Nephron progenitor cell (in vitro differentiated cells): ENCODE measurements at regions not wholly inside any gene's neighbourhood (a gene's known extent, or its start where the extent isn't known, plus 50 kb on each side); places are given as distances from the start of the nearest gene placed in this dataset.

Experiments
- DNase-seq: peaks from one replicate; pipeline ENCODE4 v3.0.0; 2021
- H3K27ac Mint-ChIP-seq: 2 replicates; pipeline ENCODE4 v1.8.0; 2021; ENCODE audit warnings: mild to moderate bottlenecking, moderate library complexity, mixed read lengths
- H3K27me3 Mint-ChIP-seq: 2 replicates; pipeline ENCODE4 v1.8.0; 2021; ENCODE audit warnings: mild to moderate bottlenecking, low read depth, mixed read lengths; ENCODE audit not compliant: poor library complexity
- H3K36me3 Mint-ChIP-seq: 2 replicates; pipeline ENCODE4 v1.8.0; 2021; ENCODE audit warnings: low read depth, mixed read lengths
- H3K4me1 Mint-ChIP-seq: 2 replicates; pipeline ENCODE4 v1.8.0; 2021; ENCODE audit warnings: mixed read lengths
- H3K4me3 Mint-ChIP-seq: 2 replicates; pipeline ENCODE4 v1.8.0; 2021; ENCODE audit warnings: mild to moderate bottlenecking, moderate library complexity, mixed read lengths
- H3K9me3 Mint-ChIP-seq: 2 replicates; pipeline ENCODE4 v1.8.0; 2021; ENCODE audit warnings: mild to moderate bottlenecking, moderate library complexity, mixed read lengths
- TF ChIP-seq, protein P1 (sequence below): fragments of 200-600 bp; sonication (generic); IDR thresholded peaks from 2 replicates; pipeline ENCODE4 v1.5.0; 2021; ENCODE audit warnings: antibody characterized with exemption

GRCh38 chr10:61343796-61344195, 109.4 kb downstream of the TMEM26 start:
- no peaks in the 10 kb centered on the region for H3K4me1 Mint-ChIP-seq
- no peak overlapping the region for H3K27ac Mint-ChIP-seq
- H3K4me3 Mint-ChIP-seq = no peak overlapping the region
- no peaks in the 10 kb centered on the region for H3K36me3 Mint-ChIP-seq
- peaks cover 3% of the 10 kb centered on the region for H3K27me3 Mint-ChIP-seq
- no peaks in the 10 kb centered on the region for H3K9me3 Mint-ChIP-seq
- DNase-seq = no peak
- TF ChIP-seq, protein P1, sequence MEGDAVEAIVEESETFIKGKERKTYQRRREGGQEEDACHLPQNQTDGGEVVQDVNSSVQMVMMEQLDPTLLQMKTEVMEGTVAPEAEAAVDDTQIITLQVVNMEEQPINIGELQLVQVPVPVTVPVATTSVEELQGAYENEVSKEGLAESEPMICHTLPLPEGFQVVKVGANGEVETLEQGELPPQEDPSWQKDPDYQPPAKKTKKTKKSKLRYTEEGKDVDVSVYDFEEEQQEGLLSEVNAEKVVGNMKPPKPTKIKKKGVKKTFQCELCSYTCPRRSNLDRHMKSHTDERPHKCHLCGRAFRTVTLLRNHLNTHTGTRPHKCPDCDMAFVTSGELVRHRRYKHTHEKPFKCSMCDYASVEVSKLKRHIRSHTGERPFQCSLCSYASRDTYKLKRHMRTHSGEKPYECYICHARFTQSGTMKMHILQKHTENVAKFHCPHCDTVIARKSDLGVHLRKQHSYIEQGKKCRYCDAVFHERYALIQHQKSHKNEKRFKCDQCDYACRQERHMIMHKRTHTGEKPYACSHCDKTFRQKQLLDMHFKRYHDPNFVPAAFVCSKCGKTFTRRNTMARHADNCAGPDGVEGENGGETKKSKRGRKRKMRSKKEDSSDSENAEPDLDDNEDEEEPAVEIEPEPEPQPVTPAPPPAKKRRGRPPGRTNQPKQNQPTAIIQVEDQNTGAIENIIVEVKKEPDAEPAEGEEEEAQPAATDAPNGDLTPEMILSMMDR = no peak

GRCh38 chr10:61342858-61343572, 110.2 kb downstream of the TMEM26 start:
- Mint-ChIP-seq H3K27me3 (peaks cover 3% of the 10 kb centered on the region), H3K27ac (no peak overlapping the region), H3K36me3 (no peaks in the 10 kb centered on the region), H3K4me1 (no peaks in the 10 kb centered on the region), H3K9me3 (no peaks in the 10 kb centered on the region), H3K4me3 (no peak overlapping the region)
- DNase-seq = no peak
- TF ChIP-seq, protein P1 = no peak

DNA sequence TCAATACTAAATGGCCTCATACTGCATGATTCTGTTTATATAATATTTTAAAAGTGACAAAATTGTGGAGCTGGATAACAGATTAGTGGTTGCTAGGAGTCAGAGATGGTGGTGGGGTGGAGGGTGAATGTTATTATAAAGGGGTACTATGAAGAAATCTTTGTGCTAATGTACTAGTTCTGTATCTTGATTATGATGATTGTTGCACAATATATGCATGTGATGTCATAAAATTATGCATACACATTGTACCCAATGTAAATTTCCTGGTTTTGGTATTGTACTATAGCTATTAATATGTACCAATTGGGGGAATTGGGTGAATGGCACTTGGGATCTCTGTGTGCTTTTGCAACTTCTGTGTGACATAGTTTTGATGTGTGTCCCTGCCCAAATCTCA, 112.2 kb downstream of the TMEM26 start:
- Mint-ChIP-seq H3K4me1 (no peaks in the 10 kb centered on the region), H3K4me3 (no peak overlapping the region), H3K27ac (no peak overlapping the region), H3K27me3 (peaks cover 7% of the 10 kb centered on the region), H3K9me3 (no peaks in the 10 kb centered on the region), H3K36me3 (no peaks in the 10 kb centered on the region)
- TF ChIP-seq, protein P1 = no peak
- no peak for DNase-seq

- H3K4me1 Mint-ChIP-seq = no peaks in the 10 kb centered on the region
- TF ChIP-seq, protein P1 = no peak
- no peaks in the 10 kb centered on the region for H3K36me3 Mint-ChIP-seq
- peaks cover 2% of the 10 kb centered on the region for H3K9me3 Mint-ChIP-seq
- no peak overlapping the region for H3K4me3 Mint-ChIP-seq
- no peak overlapping the region for H3K27ac Mint-ChIP-seq
- no peak for DNase-seq
- H3K27me3 Mint-ChIP-seq = peaks cover 4% of the 10 kb centered on the region
Measured at GRCh38 chr10:61338146-61338545, 115.0 kb downstream of the TMEM26 start.

GRCh38 chr10:61337741-61338140, 115.4 kb downstream of the TMEM26 start:
- no peak for DNase-seq
- peaks cover 4% of the 10 kb centered on the region for H3K27me3 Mint-ChIP-seq
- H3K4me1 Mint-ChIP-seq = no peaks in the 10 kb centered on the region
- H3K9me3 Mint-ChIP-seq = peaks cover 5% of the 10 kb centered on the region
- no peak overlapping the region for H3K4me3 Mint-ChIP-seq
- TF ChIP-seq, protein P1 = no peak
- no peak overlapping the region for H3K27ac Mint-ChIP-seq
- H3K36me3 Mint-ChIP-seq = no peaks in the 10 kb centered on the region

- no peak overlapping the region for H3K27ac Mint-ChIP-seq
- peaks cover 12% of the 10 kb centered on the region for H3K9me3 Mint-ChIP-seq
- H3K36me3 Mint-ChIP-seq = no peaks in the 10 kb centered on the region
- H3K27me3 Mint-ChIP-seq = peaks cover 4% of the 10 kb centered on the region
- H3K4me1 Mint-ChIP-seq = no peaks in the 10 kb centered on the region
- TF ChIP-seq, protein P1 = no peak
- DNase-seq = no peak
- no peak overlapping the region for H3K4me3 Mint-ChIP-seq
Measured at GRCh38 chr10:61336831-61337230, 116.3 kb downstream of the TMEM26 start.
